PFSK-1 (cell line): ENCODE measurements at regions not wholly inside any gene's neighbourhood (a gene's known extent, or its start where the extent isn't known, plus 50 kb on each side); places are given as distances from the start of the nearest gene placed in this dataset.

ENCODE experiments used
- FOXP2 ChIP-seq: optimal IDR thresholded peaks from 2 replicates; pipeline ENCODE3; 2011; ENCODE audit warnings: borderline replicate concordance, control low read depth, inconsistent platforms; ENCODE audit not compliant: insufficient read depth; ENCODE audit errors: extremely low read length, extremely low read depth
- POLR2AphosphoS5 ChIP-seq: IDR thresholded peaks from 2 replicates; pipeline ENCODE4 v1.6.1; 2012; ENCODE audit warnings: low read depth, mild to moderate bottlenecking, control low read depth, low read length, moderate library complexity
- REST ChIP-seq, 2 experiments: IDR thresholded peaks; 2 replicates each; pipeline versions ENCODE4 v1.6.1 to v1.8.0; 2011 to 2012; ENCODE audit warnings: low read depth in 2 of 2, low read length in 2 of 2, control low read depth in 1 of 2, inconsistent platforms in 1 of 2, mild to moderate bottlenecking in 1 of 2, moderate library complexity in 1 of 2; ENCODE audit not compliant: insufficient read depth in 1 of 2
- SIN3A ChIP-seq: IDR thresholded peaks from 2 replicates; pipeline ENCODE4 v1.6.1; 2012; ENCODE audit warnings: mild to moderate bottlenecking, low read length, moderate library complexity, borderline replicate concordance; ENCODE audit not compliant: insufficient read depth
- TAF1 ChIP-seq: IDR thresholded peaks from 2 replicates; pipeline ENCODE4 v1.6.1; 2012; ENCODE audit warnings: low read length, control low read depth, borderline replicate concordance; ENCODE audit not compliant: insufficient read depth

DNA sequence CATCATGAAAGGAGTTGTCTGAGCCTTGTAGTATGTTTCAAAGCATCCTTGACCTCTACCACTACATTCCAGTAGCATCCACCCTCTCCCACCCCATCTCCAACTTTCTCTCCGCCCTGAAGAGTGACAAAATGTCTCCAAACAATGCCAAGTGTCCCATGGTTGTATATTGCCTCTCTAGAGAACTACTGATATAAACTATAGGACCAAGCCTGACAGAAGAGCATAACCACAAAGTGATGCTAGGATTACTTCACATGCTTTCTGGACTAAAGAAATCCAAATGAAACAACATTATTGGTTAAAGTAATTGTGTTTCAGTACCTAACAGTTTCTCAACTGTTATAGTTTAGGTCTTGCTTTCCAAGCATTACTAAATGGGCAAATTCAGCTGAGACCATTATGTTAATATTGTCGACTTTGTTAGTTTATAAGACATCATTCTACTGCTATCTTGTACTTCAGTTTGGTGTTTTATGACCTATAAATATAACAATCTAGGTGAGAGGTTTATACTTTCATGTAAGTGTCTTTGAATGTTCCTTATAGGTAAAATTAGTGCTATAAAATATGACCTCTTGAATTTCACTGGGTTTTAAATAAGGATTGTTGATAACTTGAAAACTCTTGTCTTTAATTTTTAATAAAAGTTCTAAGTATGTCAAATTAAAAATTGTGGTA lies 117.4 kb downstream of the SUCNR1 start:
- TF ChIP-seq SIN3A (no peak), POLR2AphosphoS5 (no peak), FOXP2 (no peak), TAF1 (no peak), REST (IDR thresholded peaks at IDR 0.05; ENCODE audit: insufficient read depth in 1 of 2, low read depth in 2 of 2, low read length in 2 of 2) (no peak)

DNA sequence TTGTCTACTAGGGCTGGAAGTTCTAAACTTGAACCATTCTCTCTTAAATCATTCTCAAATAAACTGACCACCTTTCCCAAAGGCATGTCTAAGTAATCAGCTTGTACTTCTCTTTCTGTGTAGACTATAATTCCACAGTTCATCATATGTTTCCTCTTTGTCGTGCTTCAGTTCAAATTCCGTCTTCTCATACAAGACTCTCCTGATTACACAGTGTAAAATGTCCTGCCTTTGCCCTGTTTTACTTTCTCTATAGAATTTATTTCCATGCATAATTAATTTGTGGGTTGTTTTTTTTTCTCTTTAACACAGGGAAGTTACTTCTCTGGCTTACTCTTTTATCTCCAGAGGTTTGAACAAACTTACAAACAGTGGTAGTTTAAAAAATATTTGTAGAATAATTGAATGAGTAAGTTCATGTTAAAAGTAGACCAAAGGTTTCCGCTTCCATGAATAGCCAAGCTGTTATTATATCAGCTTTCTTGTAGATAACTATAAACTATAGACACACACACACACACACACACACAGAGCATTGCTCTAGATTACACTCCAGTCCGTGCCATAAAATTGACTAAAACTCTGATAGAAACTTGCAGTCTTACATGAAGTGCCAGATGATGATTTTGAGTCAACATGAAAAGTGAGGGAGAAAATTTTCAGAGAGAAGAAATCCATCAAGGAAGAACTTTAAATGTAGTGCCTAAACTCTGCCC lies 119.0 kb downstream of the SUCNR1 start:
- no peak for TF ChIP-seq FOXP2
- no peak for TF ChIP-seq POLR2AphosphoS5
- TF ChIP-seq TAF1, result no peak
- no peak for TF ChIP-seq REST (IDR thresholded peaks at IDR 0.05; ENCODE audit: insufficient read depth in 1 of 2, low read depth in 2 of 2, low read length in 2 of 2)
- TF ChIP-seq SIN3A, result no peak

DNA sequence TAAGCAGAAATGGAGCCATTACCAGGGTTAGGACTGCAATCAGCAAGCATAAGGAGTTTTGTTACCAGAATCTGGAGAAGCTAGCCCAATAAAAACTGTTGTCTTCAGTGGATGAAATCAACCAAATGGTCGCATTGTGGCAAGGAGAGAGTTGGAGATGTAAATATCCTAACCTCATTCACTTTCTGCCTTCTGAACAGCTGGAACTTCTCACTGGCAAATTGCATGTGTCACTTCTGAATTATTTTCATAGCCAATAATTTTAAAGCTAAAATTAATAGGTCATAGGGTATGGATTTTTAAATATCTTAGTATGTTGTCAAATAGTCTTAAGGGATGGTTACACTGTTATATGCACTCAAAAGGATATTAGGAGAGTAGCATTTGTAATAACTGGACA lies 121.6 kb downstream of the SUCNR1 start:
- TF ChIP-seq TAF1 (no peak), REST (IDR thresholded peaks at IDR 0.05; ENCODE audit: insufficient read depth in 1 of 2, low read depth in 2 of 2, low read length in 2 of 2) (no peak), FOXP2 (no peak), POLR2AphosphoS5 (no peak), SIN3A (no peak)

- TF ChIP-seq TAF1 (no peak), POLR2AphosphoS5 (no peak), FOXP2 (no peak)
Observed at GRCh38 chr3:151998744-151999143, 125.3 kb downstream of the SUCNR1 start.

- TF ChIP-seq POLR2AphosphoS5, result no peak
- no peak for TF ChIP-seq FOXP2
- TF ChIP-seq TAF1, result no peak
- no peak for TF ChIP-seq SIN3A
- TF ChIP-seq REST (IDR thresholded peaks at IDR 0.05; ENCODE audit: insufficient read depth in 1 of 2, low read depth in 2 of 2, low read length in 2 of 2), result no peak
Observed at GRCh38 chr3:151999936-152000335, 126.5 kb downstream of the SUCNR1 start.
